ENCODE measurements at regions not wholly inside any gene's neighbourhood (a gene's known extent, or its start where the extent isn't known, plus 50 kb on each side); places are given as distances from the start of the nearest gene placed in this dataset.

GRCh38 chr18:65659312-65659711, 91.5 kb upstream of the CDH7 start:
- TF ChIP-seq CTCF (IDR thresholded peaks at IDR 0.05) (no peak), POLR2A (IDR thresholded peaks at IDR 0.05) (no peak)

Data from body of pancreas (tissue), 4 donors.